H9 (cell line): ENCODE measurements at regions not wholly inside any gene's neighbourhood (a gene's known extent, or its start where the extent isn't known, plus 50 kb on each side); places are given as distances from the start of the nearest gene placed in this dataset.

Source experiments
- DNase-seq: peaks from one replicate; pipeline ENCODE4 v3.0.0-alpha.2; 2017
- H2AFZ ChIP-seq: one replicate; pipeline ENCODE4 v1.6.1; 2013; ENCODE audit warnings: mild to moderate bottlenecking, low read length, control low read depth, moderate library complexity
- H2AK5ac ChIP-seq: 2 replicates; pipeline ENCODE4 v1.6.1; 2013; ENCODE audit warnings: low read length, control low read depth, mixed read lengths; ENCODE audit not compliant: insufficient read length
- H2BK120ac ChIP-seq: one replicate; pipeline ENCODE4 v1.6.1; 2013; ENCODE audit warnings: low read depth, mild to moderate bottlenecking, low read length, control low read depth, inconsistent platforms; ENCODE audit not compliant: poor library complexity, severe bottlenecking
- H2BK12ac ChIP-seq: 2 replicates; pipeline ENCODE4 v1.6.1; 2013; ENCODE audit warnings: low read length, control low read depth, mixed read lengths, low read depth; ENCODE audit not compliant: insufficient read length
- H2BK15ac ChIP-seq: 2 replicates; pipeline ENCODE4 v1.6.1; 2013; ENCODE audit warnings: low read depth, low read length, control low read depth
- H2BK20ac ChIP-seq: one replicate; pipeline ENCODE4 v1.6.1; 2013; ENCODE audit warnings: low read depth, mild to moderate bottlenecking, low read length, control low read depth, inconsistent platforms; ENCODE audit not compliant: poor library complexity, severe bottlenecking
- H2BK5ac ChIP-seq: 2 replicates; pipeline ENCODE4 v1.6.1; 2013; ENCODE audit warnings: low read length, control low read depth, mixed read lengths; ENCODE audit not compliant: insufficient read length
- H3K14ac ChIP-seq: 2 replicates; pipeline ENCODE4 v1.6.1; 2013; ENCODE audit warnings: low read length, control low read depth; ENCODE audit not compliant: insufficient read depth
- H3K18ac ChIP-seq: 2 replicates; pipeline ENCODE4 v1.6.1; 2013; ENCODE audit warnings: low read depth, mild to moderate bottlenecking, mixed read lengths, low read length, control low read depth; ENCODE audit not compliant: insufficient read length
- H3K23ac ChIP-seq: 2 replicates; pipeline ENCODE4 v1.6.1; 2013; ENCODE audit warnings: low read length, control low read depth, mixed read lengths, low read depth; ENCODE audit not compliant: insufficient read length
- H3K23me2 ChIP-seq: 2 replicates; pipeline ENCODE4 v1.6.1; 2013; ENCODE audit warnings: low read depth, mild to moderate bottlenecking, mixed read lengths, low read length, control low read depth; ENCODE audit not compliant: insufficient read length, poor library complexity, severe bottlenecking
- H3K27ac ChIP-seq: 2 replicates; pipeline ENCODE4 v1.5.1; 2013; ENCODE audit warnings: low read length, control low read depth, mixed read lengths, low read depth; ENCODE audit not compliant: insufficient read length
- H3K27me3 ChIP-seq: 2 replicates; pipeline ENCODE4 v1.6.1; 2013; ENCODE audit warnings: low read length, control low read depth, inconsistent platforms; ENCODE audit not compliant: insufficient read depth
- H3K4ac ChIP-seq: 2 replicates; pipeline ENCODE4 v1.6.1; 2013; ENCODE audit warnings: low read depth, mild to moderate bottlenecking, control low read depth, inconsistent platforms, low read length, moderate library complexity
- H3K4me1 ChIP-seq: 2 replicates; pipeline ENCODE4 v1.6.1; 2013; ENCODE audit warnings: low read length, control low read depth, inconsistent platforms; ENCODE audit not compliant: insufficient read depth
- H3K4me2 ChIP-seq: 2 replicates; pipeline ENCODE4 v1.6.1; 2013; ENCODE audit warnings: low read length, control low read depth, mixed read lengths; ENCODE audit not compliant: insufficient read length, insufficient read depth
- H3K56ac ChIP-seq: 2 replicates; pipeline ENCODE4 v1.6.1; 2013; ENCODE audit warnings: low read depth, mild to moderate bottlenecking, mixed read lengths, low read length, control low read depth; ENCODE audit not compliant: insufficient read length
- H3K79me1 ChIP-seq: 2 replicates; pipeline ENCODE4 v1.6.1; 2013; ENCODE audit warnings: low read depth, mild to moderate bottlenecking, moderate library complexity, low read length, control low read depth, inconsistent platforms; ENCODE audit not compliant: insufficient read depth, poor library complexity, severe bottlenecking
- H3K79me2 ChIP-seq: 2 replicates; pipeline ENCODE4 v1.6.1; 2013; ENCODE audit warnings: low read length, control low read depth, inconsistent platforms; ENCODE audit not compliant: insufficient read depth
- H3K9ac ChIP-seq: 2 replicates; pipeline ENCODE4 v1.6.1; 2013; ENCODE audit warnings: low read length, control low read depth, mixed read lengths; ENCODE audit not compliant: insufficient read length; ENCODE audit errors: extremely low read depth
- H3K9me3 ChIP-seq: one replicate; pipeline ENCODE4 v1.6.1; 2013; ENCODE audit warnings: low read depth, low read length, inconsistent platforms; ENCODE audit not compliant: control insufficient read depth
- H3T11ph ChIP-seq: one replicate; pipeline ENCODE4 v1.6.1; 2013; ENCODE audit warnings: mild to moderate bottlenecking, low read length, control low read depth, inconsistent platforms
- H4K20me1 ChIP-seq: one replicate; pipeline ENCODE4 v1.6.1; 2013; ENCODE audit not compliant: control insufficient read depth, insufficient read length, insufficient read depth
- H4K5ac ChIP-seq: 2 replicates; pipeline ENCODE4 v1.6.1; 2013; ENCODE audit warnings: low read depth, mild to moderate bottlenecking, mixed read lengths, low read length, control low read depth; ENCODE audit not compliant: insufficient read length
- H4K8ac ChIP-seq: replicated peaks from 2 replicates; pipeline ENCODE4 v1.6.1; 2013; ENCODE audit warnings: low read length, control low read depth, mixed read lengths, low read depth; ENCODE audit not compliant: insufficient read length
- H4K91ac ChIP-seq: 2 replicates; pipeline ENCODE4 v1.6.1; 2013; ENCODE audit warnings: low read depth, mild to moderate bottlenecking, moderate library complexity, mixed read lengths, low read length, control low read depth; ENCODE audit not compliant: insufficient read length
- H3K27ac Mint-ChIP-seq, 3 experiments: 2 replicates in 2 of 3; 3 replicates in 1 of 3; pipeline ENCODE4 v1.8.0; 2020 to 2021; ENCODE audit warnings: mixed read lengths in 3 of 3, mild to moderate bottlenecking in 1 of 3, moderate library complexity in 1 of 3
- H3K27me3 Mint-ChIP-seq: 2 replicates; pipeline ENCODE4 v1.8.0; 2021; ENCODE audit warnings: low read depth, mild to moderate bottlenecking, moderate library complexity, mixed read lengths
- H3K36me3 Mint-ChIP-seq, 3 experiments: 2 replicates in 2 of 3; 3 replicates in 1 of 3; pipeline ENCODE4 v1.8.0; 2020 to 2021; ENCODE audit warnings: low read depth in 3 of 3, mixed read lengths in 3 of 3; ENCODE audit not compliant: insufficient read depth in 1 of 3
- H3K4me1 Mint-ChIP-seq, 2 experiments: 2 replicates each; pipeline ENCODE4 v1.8.0; 2020; ENCODE audit warnings: mixed read lengths in 2 of 2
- H3K4me3 Mint-ChIP-seq, 2 experiments: 2 replicates in 1 of 2; 3 replicates in 1 of 2; pipeline ENCODE4 v1.8.0; 2020 to 2021; ENCODE audit warnings: mild to moderate bottlenecking in 2 of 2, mixed read lengths in 2 of 2, moderate library complexity in 1 of 2
- H3K9me3 Mint-ChIP-seq, 2 experiments: 2 replicates in 1 of 2; 3 replicates in 1 of 2; pipeline ENCODE4 v1.8.0; 2020; ENCODE audit warnings: mild to moderate bottlenecking in 2 of 2, mixed read lengths in 2 of 2, moderate library complexity in 1 of 2
- WGBS: extraction: QIAGEN DNeasy Blood & Tissue Kit; methylation state at CpG from one replicate; pipeline ENCODE4 v1.1.7; 2013; ENCODE audit warnings: missing lambda C conversion rate, low lambda C conversion rate, mixed read lengths; ENCODE audit not compliant: insufficient read length; ENCODE audit errors: extremely low coverage; 5-methylcytosine and 5-hydroxymethylcytosine counted together
- TF ChIP-seq, protein P1 (sequence below): fragments of 200-600 bp; sonication (generic); conservative IDR thresholded peaks from 3 replicates; pipeline ENCODE4 v1.8.0; 2021; ENCODE audit warnings: antibody characterized with exemption, mild to moderate bottlenecking

DNA sequence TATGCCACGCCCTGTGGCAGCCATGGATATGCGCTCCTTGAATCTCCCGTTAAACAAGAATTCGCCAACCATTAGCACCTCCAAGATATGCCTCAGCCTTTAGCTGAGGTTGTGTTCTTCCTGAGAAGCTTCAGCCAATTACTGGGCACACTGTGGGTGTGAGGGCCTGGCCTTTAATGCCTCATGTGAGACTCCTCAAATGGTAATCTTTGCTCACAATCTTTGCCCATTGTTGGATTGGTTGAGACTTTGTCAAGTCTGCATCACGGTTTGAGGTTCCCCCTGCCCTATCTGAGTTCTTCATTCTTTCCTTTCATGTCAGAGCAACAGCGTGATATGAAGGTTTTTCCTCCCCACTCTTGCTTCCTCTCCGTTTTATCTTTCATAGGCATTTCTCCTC, 108.1 kb upstream of the CCDC54 start:
- H3K4ac ChIP-seq, result no peak overlapping the region
- no peak overlapping the region for H3K4me3 Mint-ChIP-seq
- H2BK12ac ChIP-seq, result no peak overlapping the region
- no peak overlapping the region for H3K27ac Mint-ChIP-seq
- no peaks in the 10 kb centered on the region for H3K27me3 ChIP-seq
- peaks cover 9 to 14% of the 10 kb centered on the region in 2 experiments for H3K4me1 Mint-ChIP-seq
- no peak overlapping the region for H4K5ac ChIP-seq
- H3K18ac ChIP-seq, result no peak overlapping the region
- TF ChIP-seq, protein P1, sequence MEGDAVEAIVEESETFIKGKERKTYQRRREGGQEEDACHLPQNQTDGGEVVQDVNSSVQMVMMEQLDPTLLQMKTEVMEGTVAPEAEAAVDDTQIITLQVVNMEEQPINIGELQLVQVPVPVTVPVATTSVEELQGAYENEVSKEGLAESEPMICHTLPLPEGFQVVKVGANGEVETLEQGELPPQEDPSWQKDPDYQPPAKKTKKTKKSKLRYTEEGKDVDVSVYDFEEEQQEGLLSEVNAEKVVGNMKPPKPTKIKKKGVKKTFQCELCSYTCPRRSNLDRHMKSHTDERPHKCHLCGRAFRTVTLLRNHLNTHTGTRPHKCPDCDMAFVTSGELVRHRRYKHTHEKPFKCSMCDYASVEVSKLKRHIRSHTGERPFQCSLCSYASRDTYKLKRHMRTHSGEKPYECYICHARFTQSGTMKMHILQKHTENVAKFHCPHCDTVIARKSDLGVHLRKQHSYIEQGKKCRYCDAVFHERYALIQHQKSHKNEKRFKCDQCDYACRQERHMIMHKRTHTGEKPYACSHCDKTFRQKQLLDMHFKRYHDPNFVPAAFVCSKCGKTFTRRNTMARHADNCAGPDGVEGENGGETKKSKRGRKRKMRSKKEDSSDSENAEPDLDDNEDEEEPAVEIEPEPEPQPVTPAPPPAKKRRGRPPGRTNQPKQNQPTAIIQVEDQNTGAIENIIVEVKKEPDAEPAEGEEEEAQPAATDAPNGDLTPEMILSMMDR, result no peak
- H4K91ac ChIP-seq, result no peak overlapping the region
- H2AFZ ChIP-seq, result no peak overlapping the region
- no peak overlapping the region for H2BK5ac ChIP-seq
- no peaks in the 10 kb centered on the region for H3K79me2 ChIP-seq
- no peak overlapping the region for H3K9ac ChIP-seq
- no peak overlapping the region for H3K14ac ChIP-seq
- no CpG with 5 or more reads among the region's 7 CpGs for WGBS
- peaks cover 4% of the 10 kb centered on the region; the same call in 1 of the 2 replicates for H3K4me1 ChIP-seq
- H3K79me1 ChIP-seq, result no peaks in the 10 kb centered on the region
- no peak overlapping the region for H2BK15ac ChIP-seq
- H2AK5ac ChIP-seq, result no peak overlapping the region
- H4K8ac ChIP-seq, result no peak overlapping the region
- H4K20me1 ChIP-seq, result no peaks in the 10 kb centered on the region
- no peak overlapping the region for H3K27ac ChIP-seq
- H3K23me2 ChIP-seq, result no peaks in the 10 kb centered on the region
- no peak overlapping the region for H3K56ac ChIP-seq
- DNase-seq, result no peak
- no peaks in the 10 kb centered on the region for H3K27me3 Mint-ChIP-seq
- H3K9me3 Mint-ChIP-seq, result no peaks in the 10 kb centered on the region
- no peak overlapping the region for H3T11ph ChIP-seq
- H3K4me2 ChIP-seq, result no peak overlapping the region
- H3K9me3 ChIP-seq, result no peaks in the 10 kb centered on the region
- no peak overlapping the region for H2BK20ac ChIP-seq
- H3K23ac ChIP-seq, result no peak overlapping the region
- no peaks in the 10 kb centered on the region for H3K36me3 Mint-ChIP-seq
- H2BK120ac ChIP-seq, result no peak overlapping the region
